ENCODE measurements at regions not wholly inside any gene's neighbourhood (a gene's known extent, or its start where the extent isn't known, plus 50 kb on each side); places are given as distances from the start of the nearest gene placed in this dataset.

GRCh38 chr12:92552412-92553108 lies 150.2 kb upstream of the PLEKHG7 start:
- TF ChIP-seq YY1 (IDR thresholded peaks at IDR 0.05; ENCODE audit: insufficient read depth, insufficient read length) (no peak), ZNF274 (IDR thresholded peaks at IDR 0.05; ENCODE audit: low read depth, low read length) (no peak)
